Endodermal cell (in vitro differentiated cells): ENCODE measurements at regions not wholly inside any gene's neighbourhood (a gene's known extent, or its start where the extent isn't known, plus 50 kb on each side); places are given as distances from the start of the nearest gene placed in this dataset.

ENCODE experiments used
- DNase-seq: peaks from one replicate; pipeline ENCODE4 v3.0.0-alpha.2; 2017
- H3K27ac ChIP-seq: 2 replicates; pipeline ENCODE4 v1.5.1; 2013; ENCODE audit warnings: mild to moderate bottlenecking, low read depth, low read length, moderate library complexity
- H3K27me3 ChIP-seq: 2 replicates; pipeline ENCODE4 v1.6.1; 2013; ENCODE audit warnings: mild to moderate bottlenecking, low read length, moderate library complexity; ENCODE audit not compliant: insufficient read depth, control insufficient read depth, poor library complexity, severe bottlenecking
- H3K36me3 ChIP-seq: 2 replicates; pipeline ENCODE4 v1.7.0; 2013; ENCODE audit warnings: mild to moderate bottlenecking, low read length, moderate library complexity; ENCODE audit not compliant: control insufficient read depth, insufficient read depth
- H3K4me1 ChIP-seq: one replicate; pipeline ENCODE4 v1.7.0; 2013; ENCODE audit warnings: low read length; ENCODE audit not compliant: control insufficient read depth, insufficient read depth
- H3K4me3 ChIP-seq: 2 replicates; pipeline ENCODE4 v1.5.1; 2013; ENCODE audit warnings: mild to moderate bottlenecking, low read length, moderate library complexity
- H3K9ac ChIP-seq: 2 replicates; pipeline ENCODE4 v1.6.1; 2013; ENCODE audit warnings: mild to moderate bottlenecking, low read length, moderate library complexity; ENCODE audit not compliant: poor library complexity, severe bottlenecking; ENCODE audit errors: extremely low read depth
- H3K9me3 ChIP-seq: 2 replicates; pipeline ENCODE4 v1.6.1; 2013; ENCODE audit warnings: mild to moderate bottlenecking, low read length, moderate library complexity; ENCODE audit not compliant: control insufficient read depth
- H3K27ac Mint-ChIP-seq: 2 replicates; pipeline ENCODE4 v1.8.0; 2020; ENCODE audit warnings: mixed read lengths
- H3K27me3 Mint-ChIP-seq: 2 replicates; pipeline ENCODE4 v1.8.0; 2021; ENCODE audit warnings: mild to moderate bottlenecking, mixed read lengths; ENCODE audit not compliant: insufficient read depth
- H3K36me3 Mint-ChIP-seq: 2 replicates; pipeline ENCODE4 v1.8.0; 2020; ENCODE audit warnings: low read depth, mixed read lengths
- H3K4me1 Mint-ChIP-seq: 2 replicates; pipeline ENCODE4 v1.8.0; 2020; ENCODE audit warnings: mixed read lengths
- H3K4me3 Mint-ChIP-seq: 2 replicates; pipeline ENCODE4 v1.8.0; 2020; ENCODE audit warnings: mild to moderate bottlenecking, moderate library complexity, mixed read lengths
- H3K9me3 Mint-ChIP-seq: 2 replicates; pipeline ENCODE4 v1.8.0; 2020; ENCODE audit warnings: mild to moderate bottlenecking, mixed read lengths
- WGBS, 2 experiments: methylation state at CpG; one replicate each; pipeline versions ENCODE4 v1.1.5 to v1.1.7; 2013; ENCODE audit warnings: missing lambda C conversion rate in 2 of 2, mixed read lengths in 1 of 2; ENCODE audit not compliant: insufficient coverage in 1 of 2, insufficient read length in 1 of 2; 5-methylcytosine and 5-hydroxymethylcytosine counted together
- TF ChIP-seq, protein P1 (sequence below): fragments of 200-600 bp; sonication (generic); conservative IDR thresholded peaks from 2 replicates; pipeline ENCODE4 v1.5.0; 2021; ENCODE audit warnings: antibody characterized with exemption, mild to moderate bottlenecking

DNA sequence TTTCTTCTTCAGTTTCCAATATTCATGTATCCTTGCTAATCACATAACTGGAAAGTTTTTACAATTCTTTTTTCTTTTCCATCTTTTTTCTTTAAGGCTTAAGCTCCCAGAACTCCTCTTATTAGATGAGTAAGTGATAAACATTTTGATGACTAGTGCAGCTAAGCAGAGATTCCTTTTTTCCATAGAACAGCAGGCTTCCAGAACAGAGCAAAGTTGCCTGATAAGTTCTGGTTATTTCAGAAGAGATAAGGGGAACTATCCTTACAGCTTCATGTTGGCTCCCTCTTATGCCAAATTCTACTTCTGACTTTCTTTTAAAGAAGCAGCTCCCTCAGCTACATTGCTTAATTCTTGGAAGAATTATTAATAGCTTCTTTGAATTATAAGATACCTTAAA lies 194.7 kb upstream of the FAR2 start:
- Histone ChIP-seq H3K4me1 (no peaks in the 10 kb centered on the region), H3K27me3 (no peaks in the 10 kb centered on the region), H3K4me3 (no peak overlapping the region), H3K9me3 (no peaks in the 10 kb centered on the region), H3K27ac (no peak overlapping the region), H3K36me3 (no peaks in the 10 kb centered on the region), H3K9ac (no peak overlapping the region)
- Mint-ChIP-seq H3K36me3 (no peaks in the 10 kb centered on the region), H3K4me3 (no peak overlapping the region), H3K9me3 (no peaks in the 10 kb centered on the region), H3K27ac (no peak overlapping the region), H3K27me3 (no peaks in the 10 kb centered on the region), H3K4me1 (peaks cover 4% of the 10 kb centered on the region)
- DNase-seq, result no peak
- TF ChIP-seq, protein P1, sequence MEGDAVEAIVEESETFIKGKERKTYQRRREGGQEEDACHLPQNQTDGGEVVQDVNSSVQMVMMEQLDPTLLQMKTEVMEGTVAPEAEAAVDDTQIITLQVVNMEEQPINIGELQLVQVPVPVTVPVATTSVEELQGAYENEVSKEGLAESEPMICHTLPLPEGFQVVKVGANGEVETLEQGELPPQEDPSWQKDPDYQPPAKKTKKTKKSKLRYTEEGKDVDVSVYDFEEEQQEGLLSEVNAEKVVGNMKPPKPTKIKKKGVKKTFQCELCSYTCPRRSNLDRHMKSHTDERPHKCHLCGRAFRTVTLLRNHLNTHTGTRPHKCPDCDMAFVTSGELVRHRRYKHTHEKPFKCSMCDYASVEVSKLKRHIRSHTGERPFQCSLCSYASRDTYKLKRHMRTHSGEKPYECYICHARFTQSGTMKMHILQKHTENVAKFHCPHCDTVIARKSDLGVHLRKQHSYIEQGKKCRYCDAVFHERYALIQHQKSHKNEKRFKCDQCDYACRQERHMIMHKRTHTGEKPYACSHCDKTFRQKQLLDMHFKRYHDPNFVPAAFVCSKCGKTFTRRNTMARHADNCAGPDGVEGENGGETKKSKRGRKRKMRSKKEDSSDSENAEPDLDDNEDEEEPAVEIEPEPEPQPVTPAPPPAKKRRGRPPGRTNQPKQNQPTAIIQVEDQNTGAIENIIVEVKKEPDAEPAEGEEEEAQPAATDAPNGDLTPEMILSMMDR, result no peak

DNA sequence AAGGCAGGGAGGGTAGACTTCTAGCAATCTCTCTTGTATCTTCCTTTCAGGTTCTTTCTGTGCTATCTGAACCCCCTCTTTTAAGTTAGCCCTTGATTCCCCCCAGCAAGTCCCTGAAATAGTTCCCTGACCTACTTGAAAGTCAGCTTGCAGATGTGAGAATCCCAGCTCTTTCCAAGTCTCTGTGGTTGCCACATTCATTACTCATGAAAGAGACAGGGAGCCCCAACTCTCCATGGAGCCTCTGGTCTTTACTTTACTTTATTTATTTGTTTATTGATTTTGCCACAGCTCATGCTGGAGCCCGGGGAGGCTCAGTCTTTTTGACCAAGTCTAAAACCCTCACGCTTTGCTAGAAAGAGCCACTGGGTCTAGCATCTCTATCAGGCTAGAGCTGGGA lies 193.6 kb upstream of the FAR2 start:
- peak overlapping the region; percentile 8 for H3K27ac Mint-ChIP-seq
- no peak overlapping the region for H3K4me3 Mint-ChIP-seq
- no peak overlapping the region for H3K27ac ChIP-seq
- H3K4me1 Mint-ChIP-seq, result peaks cover 4% of the 10 kb centered on the region
- no peaks in the 10 kb centered on the region for H3K27me3 ChIP-seq
- no peaks in the 10 kb centered on the region for H3K36me3 ChIP-seq
- no peaks in the 10 kb centered on the region for H3K9me3 ChIP-seq
- no peak for DNase-seq
- WGBS, 2 experiments, result 91% methylated on average over 2 of the region's 2 CpGs; no CpG with 5 or more reads in 1 of the 2 experiments
- TF ChIP-seq, protein P1, result no peak
- no peaks in the 10 kb centered on the region for H3K36me3 Mint-ChIP-seq
- H3K4me3 ChIP-seq, result no peak overlapping the region
- no peaks in the 10 kb centered on the region for H3K9me3 Mint-ChIP-seq
- H3K27me3 Mint-ChIP-seq, result no peaks in the 10 kb centered on the region
- H3K9ac ChIP-seq, result no peak overlapping the region
- H3K4me1 ChIP-seq, result no peaks in the 10 kb centered on the region

DNA sequence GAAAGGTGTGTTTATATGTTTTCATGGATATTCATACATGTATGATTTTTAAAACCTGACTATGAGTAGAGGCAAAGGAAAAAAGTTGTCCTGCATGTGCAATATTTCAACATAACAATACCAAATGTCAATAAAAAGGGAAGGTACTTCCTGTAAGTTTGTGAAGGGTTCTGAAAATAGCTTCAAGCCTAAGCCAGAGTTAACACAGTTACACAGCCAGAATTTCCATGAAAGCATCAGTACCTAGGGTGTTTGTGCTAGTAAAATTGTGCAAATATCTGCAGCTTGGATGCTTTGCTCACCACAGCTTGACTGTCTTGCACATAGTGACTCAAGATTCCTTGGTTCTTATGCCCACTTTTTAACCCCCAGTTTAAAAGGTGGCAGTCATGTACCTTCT lies 193.1 kb upstream of the FAR2 start:
- no peaks in the 10 kb centered on the region for H3K27me3 Mint-ChIP-seq
- no peak overlapping the region for H3K9ac ChIP-seq
- H3K9me3 ChIP-seq, result no peaks in the 10 kb centered on the region
- TF ChIP-seq, protein P1, result no peak
- no peaks in the 10 kb centered on the region for H3K9me3 Mint-ChIP-seq
- H3K27ac Mint-ChIP-seq, result no peak overlapping the region
- no peak for DNase-seq
- no peaks in the 10 kb centered on the region for H3K36me3 Mint-ChIP-seq
- peaks cover 4% of the 10 kb centered on the region for H3K4me1 Mint-ChIP-seq
- no peak overlapping the region for H3K4me3 ChIP-seq
- no peaks in the 10 kb centered on the region for H3K36me3 ChIP-seq
- no peak overlapping the region for H3K27ac ChIP-seq
- H3K27me3 ChIP-seq, result no peaks in the 10 kb centered on the region
- no peaks in the 10 kb centered on the region for H3K4me1 ChIP-seq
- no peak overlapping the region for H3K4me3 Mint-ChIP-seq
